ENCODE measurements at regions not wholly inside any gene's neighbourhood (a gene's known extent, or its start where the extent isn't known, plus 50 kb on each side); places are given as distances from the start of the nearest gene placed in this dataset.

GRCh38 chr1:96346719-96347118 is 374.9 kb upstream of the PTBP2 start:
- H3K27ac ChIP-seq (ENCODE audit: low read depth in 2 of 2, low read length in 1 of 2), result no peak overlapping the region
- H3K4me3 ChIP-seq (ENCODE audit: low read depth in 1 of 2, low read length in 2 of 2), result no peak overlapping the region
- H3K9me3 ChIP-seq (ENCODE audit: control insufficient read depth in 2 of 2, insufficient read depth in 1 of 2, low read depth in 1 of 2, low read length in 1 of 2), result no peaks in the 10 kb centered on the region
- no peaks in the 10 kb centered on the region for H3K27me3 ChIP-seq (ENCODE audit: control insufficient read depth in 1 of 2, insufficient read depth in 2 of 2, low read length in 2 of 2)
- no peaks in the 10 kb centered on the region for H3K4me1 ChIP-seq (ENCODE audit: control insufficient read depth in 2 of 2, insufficient read depth in 2 of 2, low read length in 1 of 2)
- H3K36me3 ChIP-seq (ENCODE audit: control insufficient read depth in 2 of 2, insufficient read depth in 2 of 2, low read length in 1 of 2), result no peaks in the 10 kb centered on the region

GRCh38 chr1:96349896-96350295 is 371.7 kb upstream of the PTBP2 start:
- no peaks in the 10 kb centered on the region for H3K27me3 ChIP-seq (ENCODE audit: control insufficient read depth in 1 of 2, insufficient read depth in 2 of 2, low read length in 2 of 2)

DNA sequence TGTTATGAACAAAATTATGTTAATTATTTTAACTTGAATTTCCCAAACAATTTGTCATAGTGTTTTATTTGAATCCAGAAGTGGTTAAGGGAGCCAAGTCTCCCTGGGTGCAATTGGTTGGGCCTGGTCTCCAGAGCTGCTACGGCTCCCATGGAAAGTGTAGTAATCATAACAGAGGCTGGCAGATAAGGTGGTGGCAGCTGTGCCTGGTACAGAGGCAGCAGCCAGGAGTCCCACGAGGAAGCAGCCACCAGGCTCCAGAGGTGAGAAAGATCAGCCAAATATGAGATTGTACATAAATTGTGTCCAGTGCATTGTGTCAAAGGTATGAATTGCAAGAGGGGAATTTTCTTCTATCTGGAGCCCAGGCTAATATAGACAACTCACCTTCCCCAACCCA is 368.9 kb upstream of the PTBP2 start:
- Histone ChIP-seq H3K4me1 (ENCODE audit: control insufficient read depth in 2 of 2, insufficient read depth in 2 of 2, low read length in 1 of 2) (no peaks in the 10 kb centered on the region), H3K27me3 (ENCODE audit: control insufficient read depth in 1 of 2, insufficient read depth in 2 of 2, low read length in 2 of 2) (no peaks in the 10 kb centered on the region), H3K27ac (ENCODE audit: low read depth in 2 of 2, low read length in 1 of 2) (no peak overlapping the region), H3K36me3 (ENCODE audit: control insufficient read depth in 2 of 2, insufficient read depth in 2 of 2, low read length in 1 of 2) (no peaks in the 10 kb centered on the region), H3K4me3 (ENCODE audit: low read depth in 1 of 2, low read length in 2 of 2) (no peak overlapping the region), H3K9me3 (ENCODE audit: control insufficient read depth in 2 of 2, insufficient read depth in 1 of 2, low read depth in 1 of 2, low read length in 1 of 2) (no peaks in the 10 kb centered on the region)
- WGBS, 2 donors, result 65 to 74% methylated on average over 2 of the region's 2 CpGs

More at GRCh38 chr1:96349896-96350295, 371.7 kb upstream of the PTBP2 start:
- no peak overlapping the region for H3K27ac ChIP-seq (ENCODE audit: low read depth in 2 of 2, low read length in 1 of 2)
- H3K9me3 ChIP-seq (ENCODE audit: control insufficient read depth in 2 of 2, insufficient read depth in 1 of 2, low read depth in 1 of 2, low read length in 1 of 2), result no peaks in the 10 kb centered on the region
- no peak overlapping the region for H3K4me3 ChIP-seq (ENCODE audit: low read depth in 1 of 2, low read length in 2 of 2)
- no peaks in the 10 kb centered on the region for H3K4me1 ChIP-seq (ENCODE audit: control insufficient read depth in 2 of 2, insufficient read depth in 2 of 2, low read length in 1 of 2)
- no peaks in the 10 kb centered on the region for H3K36me3 ChIP-seq (ENCODE audit: control insufficient read depth in 2 of 2, insufficient read depth in 2 of 2, low read length in 1 of 2)
- WGBS, 2 donors, result 85 to 88% methylated on average over 4 of the region's 4 CpGs

- 66 to 75% methylated on average over 6 of the region's 6 CpGs for WGBS, 2 donors
- Histone ChIP-seq H3K4me1 (ENCODE audit: control insufficient read depth in 2 of 2, insufficient read depth in 2 of 2, low read length in 1 of 2) (no peaks in the 10 kb centered on the region), H3K27ac (ENCODE audit: low read depth in 2 of 2, low read length in 1 of 2) (no peak overlapping the region)
Observed at GRCh38 chr1:96355521-96355920, 366.1 kb upstream of the PTBP2 start.

DNA sequence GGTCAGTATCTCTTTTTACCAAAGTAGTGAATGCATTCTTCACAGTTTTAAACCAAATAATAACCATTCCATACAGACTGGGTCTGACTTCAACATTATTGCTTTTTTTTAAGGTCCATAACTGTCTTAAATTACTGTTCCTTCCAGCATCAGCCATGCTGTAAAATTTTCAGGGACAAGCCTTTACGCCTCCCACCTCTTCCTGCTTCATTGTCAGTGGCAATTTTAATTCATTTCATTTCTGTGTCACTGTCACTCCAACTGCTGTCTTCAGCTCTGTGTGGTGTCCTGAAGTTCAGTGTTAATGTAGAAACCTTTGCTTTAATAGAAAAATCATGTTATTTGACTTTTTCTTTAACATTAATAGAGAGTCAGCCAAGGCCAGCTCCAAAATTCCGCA is 365.6 kb upstream of the PTBP2 start:
- Histone ChIP-seq H3K27ac (ENCODE audit: low read depth in 2 of 2, low read length in 1 of 2) (no peak overlapping the region), H3K4me1 (ENCODE audit: control insufficient read depth in 2 of 2, insufficient read depth in 2 of 2, low read length in 1 of 2) (no peaks in the 10 kb centered on the region), H3K9me3 (ENCODE audit: control insufficient read depth in 2 of 2, insufficient read depth in 1 of 2, low read depth in 1 of 2, low read length in 1 of 2) (no peaks in the 10 kb centered on the region), H3K27me3 (ENCODE audit: control insufficient read depth in 1 of 2, insufficient read depth in 2 of 2, low read length in 2 of 2) (no peaks in the 10 kb centered on the region), H3K36me3 (ENCODE audit: control insufficient read depth in 2 of 2, insufficient read depth in 2 of 2, low read length in 1 of 2) (no peaks in the 10 kb centered on the region), H3K4me3 (ENCODE audit: low read depth in 1 of 2, low read length in 2 of 2) (no peak overlapping the region)
- 87 to 96% methylated on average over 2 of the region's 2 CpGs for WGBS, 2 donors

More at GRCh38 chr1:96355521-96355920, 366.1 kb upstream of the PTBP2 start:
- Histone ChIP-seq H3K4me3 (ENCODE audit: low read depth in 1 of 2, low read length in 2 of 2) (no peak overlapping the region), H3K27me3 (ENCODE audit: control insufficient read depth in 1 of 2, insufficient read depth in 2 of 2, low read length in 2 of 2) (no peaks in the 10 kb centered on the region), H3K9me3 (ENCODE audit: control insufficient read depth in 2 of 2, insufficient read depth in 1 of 2, low read depth in 1 of 2, low read length in 1 of 2) (no peaks in the 10 kb centered on the region), H3K36me3 (ENCODE audit: control insufficient read depth in 2 of 2, insufficient read depth in 2 of 2, low read length in 1 of 2) (no peaks in the 10 kb centered on the region)

GRCh38 chr1:96357141-96357765 is 364.3 kb upstream of the PTBP2 start:
- H3K4me3 ChIP-seq (ENCODE audit: low read depth in 1 of 2, low read length in 2 of 2), result no peak overlapping the region
- WGBS, 2 donors, result 47 to 54% methylated on average over 2 of the region's 2 CpGs

DNA sequence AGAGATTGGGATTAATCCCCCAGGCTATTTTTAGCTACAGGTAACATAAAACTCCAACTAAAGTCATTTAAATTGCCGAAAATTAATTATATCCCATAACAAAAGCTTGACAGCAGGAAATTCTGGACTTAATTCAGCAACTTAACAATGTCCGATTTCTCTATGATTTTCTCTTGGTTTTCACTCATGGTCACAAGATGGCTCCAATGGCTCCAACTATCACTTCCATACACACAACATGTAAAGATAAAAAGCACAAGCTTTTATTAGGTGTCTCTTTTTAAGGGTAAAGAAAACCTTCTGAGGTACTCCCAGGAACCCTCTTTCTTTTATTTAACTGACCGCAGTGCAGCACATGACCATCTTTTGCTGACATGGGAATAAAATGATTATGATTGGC is 363.5 kb upstream of the PTBP2 start:
- Histone ChIP-seq H3K27ac (ENCODE audit: low read depth in 2 of 2, low read length in 1 of 2) (no peak overlapping the region), H3K27me3 (ENCODE audit: control insufficient read depth in 1 of 2, insufficient read depth in 2 of 2, low read length in 2 of 2) (no peaks in the 10 kb centered on the region), H3K9me3 (ENCODE audit: control insufficient read depth in 2 of 2, insufficient read depth in 1 of 2, low read depth in 1 of 2, low read length in 1 of 2) (no peaks in the 10 kb centered on the region), H3K36me3 (ENCODE audit: control insufficient read depth in 2 of 2, insufficient read depth in 2 of 2, low read length in 1 of 2) (no peaks in the 10 kb centered on the region), H3K4me3 (ENCODE audit: low read depth in 1 of 2, low read length in 2 of 2) (no peak overlapping the region), H3K4me1 (ENCODE audit: control insufficient read depth in 2 of 2, insufficient read depth in 2 of 2, low read length in 1 of 2) (no peaks in the 10 kb centered on the region)
- WGBS, 2 donors, result 69 to 94% methylated on average over 3 of the region's 3 CpGs

More at GRCh38 chr1:96357141-96357765, 364.3 kb upstream of the PTBP2 start:
- H3K4me1 ChIP-seq (ENCODE audit: control insufficient read depth in 2 of 2, insufficient read depth in 2 of 2, low read length in 1 of 2), result no peaks in the 10 kb centered on the region
- no peaks in the 10 kb centered on the region for H3K27me3 ChIP-seq (ENCODE audit: control insufficient read depth in 1 of 2, insufficient read depth in 2 of 2, low read length in 2 of 2)
- no peaks in the 10 kb centered on the region for H3K36me3 ChIP-seq (ENCODE audit: control insufficient read depth in 2 of 2, insufficient read depth in 2 of 2, low read length in 1 of 2)
- no peaks in the 10 kb centered on the region for H3K9me3 ChIP-seq (ENCODE audit: control insufficient read depth in 2 of 2, insufficient read depth in 1 of 2, low read depth in 1 of 2, low read length in 1 of 2)
- H3K27ac ChIP-seq (ENCODE audit: low read depth in 2 of 2, low read length in 1 of 2), result no peak overlapping the region

DNA sequence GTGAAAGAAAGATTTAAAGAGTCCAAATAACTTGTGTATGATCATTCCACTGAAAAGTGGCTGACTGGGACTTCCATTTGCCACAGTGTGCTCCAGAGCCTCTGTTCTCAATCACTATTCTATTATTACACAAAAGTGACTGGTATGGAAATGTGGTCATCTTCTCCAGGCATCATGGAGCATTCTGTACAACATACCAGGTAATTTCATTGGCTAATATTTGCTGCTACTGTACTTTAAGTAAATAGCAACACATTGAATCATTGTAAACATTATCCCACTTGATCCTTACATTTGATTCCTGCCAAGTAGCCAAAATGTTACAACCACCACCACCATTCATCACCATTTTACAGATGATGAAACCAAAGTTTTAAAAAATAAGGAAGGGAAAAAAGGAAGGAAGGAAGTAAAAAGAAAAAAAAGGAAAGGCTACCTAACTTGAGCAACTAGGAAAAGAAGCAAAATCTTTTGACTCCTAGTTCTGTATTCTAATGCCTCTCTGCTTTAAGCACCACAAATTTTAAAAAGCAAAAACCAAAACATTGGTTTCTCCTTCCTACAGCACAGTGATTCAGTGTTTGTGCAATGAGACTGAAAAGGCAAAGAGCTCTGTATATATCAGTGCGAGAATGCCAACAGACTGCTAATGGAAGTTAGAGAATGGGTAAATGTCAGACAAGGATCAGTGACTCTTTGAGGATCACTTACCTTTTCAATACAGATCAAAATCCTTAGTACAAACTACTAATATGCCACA is 361.4 kb upstream of the PTBP2 start:
- no peak overlapping the region for H3K4me3 ChIP-seq (ENCODE audit: low read depth in 1 of 2, low read length in 2 of 2)
- no peak overlapping the region for H3K27ac ChIP-seq (ENCODE audit: low read depth in 2 of 2, low read length in 1 of 2)
- 92 to 96% methylated on average over 1 of the region's 1 CpG for WGBS, 2 donors
- H3K27me3 ChIP-seq (ENCODE audit: control insufficient read depth in 1 of 2, insufficient read depth in 2 of 2, low read length in 2 of 2), result no peaks in the 10 kb centered on the region
- H3K4me1 ChIP-seq (ENCODE audit: control insufficient read depth in 2 of 2, insufficient read depth in 2 of 2, low read length in 1 of 2), result no peaks in the 10 kb centered on the region
- no peaks in the 10 kb centered on the region for H3K36me3 ChIP-seq (ENCODE audit: control insufficient read depth in 2 of 2, insufficient read depth in 2 of 2, low read length in 1 of 2)
- no peaks in the 10 kb centered on the region for H3K9me3 ChIP-seq (ENCODE audit: control insufficient read depth in 2 of 2, insufficient read depth in 1 of 2, low read depth in 1 of 2, low read length in 1 of 2)

GRCh38 chr1:96361271-96361856 is 360.2 kb upstream of the PTBP2 start:
- Histone ChIP-seq H3K4me3 (ENCODE audit: low read depth in 1 of 2, low read length in 2 of 2) (no peak overlapping the region), H3K27me3 (ENCODE audit: control insufficient read depth in 1 of 2, insufficient read depth in 2 of 2, low read length in 2 of 2) (no peaks in the 10 kb centered on the region), H3K36me3 (ENCODE audit: control insufficient read depth in 2 of 2, insufficient read depth in 2 of 2, low read length in 1 of 2) (no peaks in the 10 kb centered on the region), H3K27ac (ENCODE audit: low read depth in 2 of 2, low read length in 1 of 2) (no peak overlapping the region), H3K4me1 (ENCODE audit: control insufficient read depth in 2 of 2, insufficient read depth in 2 of 2, low read length in 1 of 2) (no peaks in the 10 kb centered on the region), H3K9me3 (ENCODE audit: control insufficient read depth in 2 of 2, insufficient read depth in 1 of 2, low read depth in 1 of 2, low read length in 1 of 2) (no peaks in the 10 kb centered on the region)
- WGBS, 2 donors, result 71 to 87% methylated on average over 5 of the region's 5 CpGs

GRCh38 chr1:96361961-96362360 is 359.6 kb upstream of the PTBP2 start:
- Histone ChIP-seq H3K4me1 (ENCODE audit: control insufficient read depth in 2 of 2, insufficient read depth in 2 of 2, low read length in 1 of 2) (no peaks in the 10 kb centered on the region), H3K27me3 (ENCODE audit: control insufficient read depth in 1 of 2, insufficient read depth in 2 of 2, low read length in 2 of 2) (no peaks in the 10 kb centered on the region), H3K4me3 (ENCODE audit: low read depth in 1 of 2, low read length in 2 of 2) (no peak overlapping the region), H3K9me3 (ENCODE audit: control insufficient read depth in 2 of 2, insufficient read depth in 1 of 2, low read depth in 1 of 2, low read length in 1 of 2) (no peaks in the 10 kb centered on the region), H3K36me3 (ENCODE audit: control insufficient read depth in 2 of 2, insufficient read depth in 2 of 2, low read length in 1 of 2) (no peaks in the 10 kb centered on the region), H3K27ac (ENCODE audit: low read depth in 2 of 2, low read length in 1 of 2) (no peak overlapping the region)

Data from esophagus (tissue), 2 donors.